ENCODE measurements at regions not wholly inside any gene's neighbourhood (a gene's known extent, or its start where the extent isn't known, plus 50 kb on each side); places are given as distances from the start of the nearest gene placed in this dataset.

- TF ChIP-seq EZH2 (IDR thresholded peaks at IDR 0.05; ENCODE audit: borderline replicate concordance, low read length) = no peak
- TF ChIP-seq CTCF (IDR thresholded peaks at IDR 0.05; ENCODE audit: low read length) = no peak
- no peaks in the 10 kb centered on the region for H3K9me3 ChIP-seq (ENCODE audit: low read length)
- H2AFZ ChIP-seq (ENCODE audit: low read length) = no peak overlapping the region
- no peaks in the 10 kb centered on the region for H3K27me3 ChIP-seq (ENCODE audit: insufficient read depth, low read length)
- no peak overlapping the region for H3K4me2 ChIP-seq (ENCODE audit: low read length)
- no peaks in the 10 kb centered on the region for H3K4me1 ChIP-seq (ENCODE audit: insufficient read depth, low read length, severe bottlenecking)
- no peak overlapping the region for H3K9ac ChIP-seq (ENCODE audit: low read length)
- H3K4me3 ChIP-seq (ENCODE audit: low read depth, low read length, poor library complexity, severe bottlenecking) = no peak overlapping the region
- H3K79me2 ChIP-seq (ENCODE audit: insufficient read depth, low read length) = no peaks in the 10 kb centered on the region
- H3K36me3 ChIP-seq (ENCODE audit: insufficient read depth, low read length) = no peaks in the 10 kb centered on the region
- no peaks in the 10 kb centered on the region for H3F3A ChIP-seq (ENCODE audit: insufficient read depth, low read length)
- H4K20me1 ChIP-seq (ENCODE audit: insufficient read depth, low read length) = no peaks in the 10 kb centered on the region
- no peak overlapping the region for H3K27ac ChIP-seq (ENCODE audit: low read depth, low read length, poor library complexity, severe bottlenecking)
- no peaks in the 10 kb centered on the region for H3K9me2 ChIP-seq (ENCODE audit: low read depth, low read length)
Measured at GRCh38 chr5:92885950-92886349, 695.1 kb downstream of the NR2F1-AS1 start.

GRCh38 chr5:92884469-92884868 lies 696.5 kb downstream of the NR2F1-AS1 start:
- H3K27ac ChIP-seq (ENCODE audit: low read depth, low read length, poor library complexity, severe bottlenecking) = no peak overlapping the region
- H3K9me3 ChIP-seq (ENCODE audit: low read length) = no peaks in the 10 kb centered on the region
- H3F3A ChIP-seq (ENCODE audit: insufficient read depth, low read length) = no peaks in the 10 kb centered on the region
- no peaks in the 10 kb centered on the region for H3K79me2 ChIP-seq (ENCODE audit: insufficient read depth, low read length)
- no peaks in the 10 kb centered on the region for H3K36me3 ChIP-seq (ENCODE audit: insufficient read depth, low read length)
- H3K4me3 ChIP-seq (ENCODE audit: low read depth, low read length, poor library complexity, severe bottlenecking) = no peak overlapping the region
- H3K27me3 ChIP-seq (ENCODE audit: insufficient read depth, low read length) = no peaks in the 10 kb centered on the region
- H4K20me1 ChIP-seq (ENCODE audit: insufficient read depth, low read length) = no peaks in the 10 kb centered on the region
- no peaks in the 10 kb centered on the region for H3K9me2 ChIP-seq (ENCODE audit: low read depth, low read length)
- no peak overlapping the region for H3K4me2 ChIP-seq (ENCODE audit: low read length)
- no peak for TF ChIP-seq EZH2 (IDR thresholded peaks at IDR 0.05; ENCODE audit: borderline replicate concordance, low read length)
- TF ChIP-seq CTCF (IDR thresholded peaks at IDR 0.05; ENCODE audit: low read length) = no peak
- no peak overlapping the region for H2AFZ ChIP-seq (ENCODE audit: low read length)
- no peaks in the 10 kb centered on the region for H3K4me1 ChIP-seq (ENCODE audit: insufficient read depth, low read length, severe bottlenecking)
- no peak overlapping the region for H3K9ac ChIP-seq (ENCODE audit: low read length)

GRCh38 chr5:92879806-92880543 lies 701.0 kb downstream of the NR2F1-AS1 start:
- Histone ChIP-seq H2AFZ (ENCODE audit: low read length) (no peak overlapping the region), H3K9ac (ENCODE audit: low read length) (no peak overlapping the region), H3K4me3 (ENCODE audit: low read depth, low read length, poor library complexity, severe bottlenecking) (no peak overlapping the region), H4K20me1 (ENCODE audit: insufficient read depth, low read length) (no peaks in the 10 kb centered on the region), H3K9me2 (ENCODE audit: low read depth, low read length) (no peaks in the 10 kb centered on the region), H3K27me3 (ENCODE audit: insufficient read depth, low read length) (no peaks in the 10 kb centered on the region), H3K4me1 (ENCODE audit: insufficient read depth, low read length, severe bottlenecking) (no peaks in the 10 kb centered on the region), H3F3A (ENCODE audit: insufficient read depth, low read length) (no peaks in the 10 kb centered on the region), H3K4me2 (ENCODE audit: low read length) (no peak overlapping the region), H3K9me3 (ENCODE audit: low read length) (no peaks in the 10 kb centered on the region), H3K36me3 (ENCODE audit: insufficient read depth, low read length) (no peaks in the 10 kb centered on the region), H3K27ac (ENCODE audit: low read depth, low read length, poor library complexity, severe bottlenecking) (no peak overlapping the region), H3K79me2 (ENCODE audit: insufficient read depth, low read length) (no peaks in the 10 kb centered on the region)
- no peak for TF ChIP-seq CTCF (IDR thresholded peaks at IDR 0.05; ENCODE audit: low read length)
- TF ChIP-seq EZH2 (IDR thresholded peaks at IDR 0.05; ENCODE audit: borderline replicate concordance, low read length) = no peak

Measured in OCI-LY1 (cell line).